ENCODE measurements at regions not wholly inside any gene's neighbourhood (a gene's known extent, or its start where the extent isn't known, plus 50 kb on each side); places are given as distances from the start of the nearest gene placed in this dataset.

DNA sequence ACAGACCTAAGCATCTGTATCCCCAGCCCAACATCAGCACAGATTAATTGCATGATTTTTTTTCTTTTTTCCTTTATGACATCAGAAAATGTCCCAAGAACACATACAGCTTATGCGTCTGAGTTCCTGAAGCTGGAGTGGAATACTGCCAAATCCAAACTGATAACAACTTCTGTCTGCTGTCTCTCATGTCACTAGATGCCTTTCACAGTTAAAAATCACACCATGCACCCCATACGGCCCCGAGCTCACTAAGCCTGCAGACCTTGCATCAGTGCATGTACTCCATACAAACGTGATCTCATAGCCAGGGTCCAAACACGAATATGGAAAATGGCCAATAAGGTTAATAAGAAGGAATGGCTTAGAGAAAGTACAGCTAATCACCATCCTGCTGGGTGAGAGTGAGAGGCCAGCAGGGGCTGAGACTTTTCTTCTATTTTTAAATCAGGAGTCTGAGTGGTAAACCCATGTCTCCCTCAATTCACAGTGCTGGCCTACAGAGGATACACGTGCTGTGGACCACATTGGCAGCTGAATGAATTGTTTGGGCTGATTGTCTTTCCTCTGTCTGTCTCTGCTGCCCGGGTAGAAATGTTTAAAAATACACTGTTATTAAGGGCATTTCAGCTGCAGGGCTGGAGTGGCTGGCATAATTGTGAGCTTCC, 350.6 kb upstream of the RAG2 start:
- DNase-seq, result no peak

GRCh38 chr11:36945384-36945783, 347.3 kb upstream of the RAG2 start:
- no peak for DNase-seq

DNA sequence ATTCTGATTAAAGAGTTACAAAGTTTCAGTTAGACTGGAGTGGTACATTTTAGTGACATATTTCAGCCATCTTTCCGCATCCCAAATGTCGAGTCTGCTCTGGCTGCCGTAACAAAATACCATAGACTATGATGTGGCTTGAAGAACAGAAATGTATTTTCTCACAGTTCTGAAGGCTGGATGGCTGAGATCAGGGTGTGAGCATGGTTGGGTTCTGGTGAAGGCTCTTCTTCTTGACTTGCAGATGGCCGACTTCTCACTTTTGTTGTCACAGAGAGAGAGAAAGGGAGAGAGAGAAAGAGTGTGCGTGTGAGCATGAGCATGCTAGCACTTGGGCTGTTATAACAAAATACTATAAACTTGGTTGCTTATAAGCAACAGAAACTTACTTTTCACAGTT, 335.4 kb upstream of the RAG2 start:
- DNase-seq, result no peak

DNA sequence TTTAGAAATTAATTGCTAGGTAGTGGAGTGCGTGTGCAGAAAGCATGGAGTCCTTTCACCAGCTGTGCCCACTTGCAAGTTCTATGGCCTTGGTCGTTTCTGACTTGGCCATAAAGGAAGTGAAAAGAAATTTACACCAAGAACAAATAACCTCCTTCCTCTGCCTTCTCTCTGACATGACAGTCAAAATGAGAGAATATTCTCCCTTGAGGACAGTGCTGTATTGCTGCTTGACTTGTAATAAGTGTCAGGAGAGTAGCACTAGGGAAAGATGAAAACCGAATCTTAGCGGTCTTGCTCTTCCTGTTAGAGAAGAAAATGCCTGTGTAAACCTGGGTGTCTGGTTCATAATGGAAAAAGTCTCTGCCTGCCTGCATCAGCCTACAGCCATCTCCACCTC, 333.1 kb upstream of the RAG2 start:
- no peak for DNase-seq

GRCh38 chr11:36930256-36930655, 332.2 kb upstream of the RAG2 start:
- no peak for DNase-seq

GRCh38 chr11:36929401-36929800, 331.4 kb upstream of the RAG2 start:
- DNase-seq, result no peak

DNA sequence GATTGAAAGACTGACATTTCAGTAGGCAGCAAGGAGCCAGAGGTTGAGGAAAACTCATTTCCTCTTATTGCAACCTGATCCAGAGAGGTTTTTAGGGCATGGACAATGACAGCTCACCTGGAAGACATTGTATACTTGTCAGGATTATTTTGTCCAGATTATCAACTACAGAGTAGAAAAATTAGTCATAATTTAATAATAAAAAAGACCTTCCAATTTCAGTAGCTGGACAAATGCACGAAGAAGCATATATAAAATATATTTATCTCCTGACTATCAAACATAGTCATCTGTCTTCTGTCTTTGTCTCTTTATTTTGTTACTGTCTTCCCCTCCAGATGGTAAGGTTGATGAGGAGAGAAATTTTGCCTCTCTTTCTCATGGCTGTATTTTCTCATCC, 330.6 kb upstream of the RAG2 start:
- no peak for DNase-seq

DNA sequence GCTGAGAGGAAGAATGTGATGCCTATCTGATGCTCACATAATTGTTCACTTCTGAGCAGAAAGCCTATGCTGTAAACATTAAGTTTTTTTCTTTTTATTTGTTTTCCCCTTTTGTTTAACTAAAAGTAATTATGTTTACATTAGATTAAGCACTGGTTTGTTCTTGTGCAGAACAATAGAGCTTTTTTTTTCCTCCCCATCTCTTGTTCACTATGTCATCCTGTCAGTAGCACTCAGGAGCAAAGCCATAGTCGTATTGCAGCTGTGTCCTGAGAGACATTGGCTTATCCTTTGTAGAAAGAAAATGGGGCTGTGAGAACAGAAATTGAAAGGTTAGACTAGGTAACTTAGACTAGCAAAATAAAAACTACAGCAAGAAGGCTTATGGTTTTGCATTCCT, 301.8 kb upstream of the RAG2 start:
- no peak for DNase-seq

DNA sequence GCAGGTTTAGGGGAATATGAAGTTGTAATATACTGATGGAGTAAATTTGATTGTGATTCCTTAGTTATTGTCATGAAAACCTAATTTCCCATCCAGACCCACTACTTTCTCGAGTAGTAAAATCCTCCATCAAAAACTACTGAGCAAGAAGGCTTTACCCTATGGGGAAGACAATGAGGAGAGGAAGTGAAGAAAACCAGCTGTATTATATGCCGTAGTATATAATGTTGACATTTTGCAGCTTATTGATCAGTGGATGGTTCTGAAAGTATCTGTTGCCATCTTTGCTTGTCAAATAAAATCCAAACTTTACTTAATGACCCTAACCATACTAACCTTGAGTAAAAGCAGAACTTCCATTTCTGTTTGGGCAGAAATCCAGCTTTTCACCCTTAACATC, 292.8 kb upstream of the RAG2 start:
- DNase-seq, result no peak

- DNase-seq, result no peak
Observed at GRCh38 chr11:36890121-36890679, 292.2 kb upstream of the RAG2 start.

- no peak for DNase-seq
Observed at GRCh38 chr11:36885154-36885553, 287.1 kb upstream of the RAG2 start.

- DNase-seq, result no peak
Observed at GRCh38 chr11:36878737-36879136, 280.7 kb upstream of the RAG2 start.

- no peak for DNase-seq
Observed at GRCh38 chr11:36877149-36877548, 279.1 kb upstream of the RAG2 start.

- DNase-seq, result no peak
Observed at GRCh38 chr11:36876266-36876665, 278.2 kb upstream of the RAG2 start.

DNA sequence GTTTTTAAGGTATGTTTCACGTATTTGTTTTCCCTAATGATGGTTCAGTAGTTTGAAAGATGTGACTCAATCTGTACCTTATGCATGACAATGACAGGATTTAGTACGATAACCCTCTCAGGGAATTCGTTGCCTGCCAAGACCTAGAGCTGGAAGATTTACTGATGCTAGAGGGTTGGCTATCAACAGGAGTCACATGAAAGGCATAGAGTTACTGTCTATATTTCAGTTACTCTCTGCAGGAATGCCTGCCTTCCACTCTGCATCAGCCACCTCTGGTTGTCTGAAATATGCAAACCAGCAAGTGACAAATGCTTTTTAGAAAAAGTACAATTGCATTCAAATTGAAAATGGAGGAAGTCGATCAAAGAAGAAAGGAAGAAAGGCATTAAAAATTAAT, 276.3 kb upstream of the RAG2 start:
- DNase-seq, result no peak

GRCh38 chr11:36870361-36870760, 272.3 kb upstream of the RAG2 start:
- no peak for DNase-seq

GRCh38 chr11:36868380-36868779, 270.3 kb upstream of the RAG2 start:
- DNase-seq, result no peak

DNA sequence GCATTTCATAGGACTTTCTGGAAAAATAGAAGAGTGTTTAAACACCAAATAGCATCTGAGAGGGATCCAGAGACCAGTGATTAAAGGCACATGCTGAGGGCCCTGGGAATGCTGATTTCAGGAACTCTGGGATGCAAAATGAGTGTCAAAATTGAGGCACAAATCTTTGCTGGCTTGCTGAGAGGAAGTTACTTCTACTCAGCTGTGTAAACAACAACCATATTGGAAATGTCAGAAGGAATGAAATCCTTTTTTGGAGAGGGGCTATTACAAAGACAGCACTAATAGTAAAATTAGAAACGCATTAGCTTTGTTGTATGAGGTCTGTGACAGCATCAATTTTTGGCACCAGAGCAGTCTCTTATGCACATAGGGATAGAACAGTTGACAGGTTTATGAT, 267.8 kb upstream of the RAG2 start:
- no peak for DNase-seq

GRCh38 chr11:36854875-36855274, 256.8 kb upstream of the RAG2 start:
- DNase-seq, result no peak

GRCh38 chr11:36848660-36849059, 250.6 kb upstream of the RAG2 start:
- no peak for DNase-seq

DNA sequence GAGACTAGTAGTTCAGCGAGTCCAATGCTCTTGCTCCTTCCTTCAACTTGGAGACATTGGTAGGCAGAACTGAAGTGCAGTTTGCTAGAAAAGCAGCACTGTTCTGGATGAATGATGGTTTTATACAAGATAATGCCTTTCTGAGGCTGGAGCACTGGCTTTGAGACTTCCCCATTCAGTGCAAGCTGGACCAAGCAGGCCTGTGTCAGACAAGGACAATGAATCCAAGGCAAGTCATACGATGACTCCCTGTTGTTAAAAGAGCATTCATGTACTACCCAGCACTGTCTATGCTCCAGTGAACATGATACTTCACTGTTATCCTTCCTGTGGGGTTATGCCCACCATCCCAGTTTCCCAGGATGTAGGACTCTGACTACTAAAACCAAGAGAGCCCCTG, 242.3 kb upstream of the RAG2 start:
- DNase-seq, result no peak

DNA sequence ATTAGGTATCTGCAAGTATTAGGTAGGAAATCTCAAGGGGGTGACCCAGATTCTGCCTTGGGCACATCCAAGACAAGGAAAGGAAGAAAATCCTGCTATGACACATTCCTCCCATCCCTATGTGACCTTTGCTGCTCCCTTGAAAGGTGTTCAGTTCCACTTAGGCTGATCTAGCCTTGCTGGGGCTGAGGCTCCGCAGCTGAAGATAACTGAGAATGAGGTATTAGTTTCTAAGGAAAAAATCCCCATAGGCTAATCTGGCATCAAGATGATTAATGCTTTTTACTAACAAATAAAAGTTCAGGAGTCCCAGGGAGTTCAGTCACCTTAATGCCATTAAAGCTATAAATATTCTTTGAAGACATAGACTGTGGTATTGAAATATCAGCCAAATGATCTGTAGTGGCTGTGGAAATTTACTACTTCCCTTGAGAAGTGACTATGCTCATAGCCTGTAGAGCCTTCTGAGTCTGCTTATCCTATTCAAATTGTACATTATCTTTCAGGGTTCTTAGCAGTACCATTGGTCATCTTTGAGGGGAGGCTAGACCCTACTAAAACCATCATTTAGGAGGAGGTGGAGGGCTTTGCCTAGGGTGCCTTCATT, 239.9 kb upstream of the RAG2 start:
- no peak for DNase-seq

DNA sequence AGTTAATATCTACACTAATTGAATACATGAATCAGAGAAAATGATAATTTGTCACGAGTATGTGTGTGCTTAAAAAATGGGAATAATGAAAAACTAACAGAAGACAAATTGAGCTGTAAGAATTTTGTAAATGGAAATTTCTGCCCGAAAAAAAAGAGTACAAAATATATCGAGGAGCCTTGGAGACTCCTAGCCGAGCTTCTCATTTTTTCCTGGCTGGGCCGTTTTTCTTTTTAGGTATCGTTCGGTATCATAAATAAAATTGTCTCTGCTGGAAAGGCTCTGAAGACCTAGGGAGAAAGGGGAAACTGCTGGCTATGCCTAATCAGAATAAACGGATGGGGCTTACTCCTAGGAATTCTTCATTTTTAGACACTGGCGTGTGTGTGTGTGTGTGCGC, 227.2 kb upstream of the RAG2 start:
- DNase-seq, result no peak

DNA sequence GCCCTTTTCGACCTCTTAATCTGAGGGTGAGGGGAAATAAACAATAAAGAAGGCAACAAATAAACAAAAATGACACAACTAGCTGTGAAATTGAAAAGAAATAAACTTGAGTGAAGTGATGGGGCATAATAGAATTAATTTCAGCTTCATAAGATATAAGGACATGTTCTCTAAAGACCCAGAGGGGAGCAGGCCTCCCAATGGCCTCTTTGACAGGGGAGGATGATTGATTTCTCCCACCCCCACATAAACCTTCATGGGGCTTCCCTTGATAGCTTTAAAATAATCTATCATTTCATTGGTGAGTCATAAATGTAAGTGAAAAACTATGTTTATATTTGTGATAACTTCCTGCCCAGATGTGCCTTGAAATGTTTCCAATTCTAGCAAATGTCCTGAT, 226.3 kb upstream of the RAG2 start:
- no peak for DNase-seq

- no peak for DNase-seq
Observed at GRCh38 chr11:36822829-36823228, 224.8 kb upstream of the RAG2 start.
